Colonic mucosa (tissue), 4 donors: ENCODE measurements at regions not wholly inside any gene's neighbourhood (a gene's known extent, or its start where the extent isn't known, plus 50 kb on each side); places are given as distances from the start of the nearest gene placed in this dataset.

Experiments used
- DNase-seq: peaks from one replicate; pipeline ENCODE4 v3.0.0-alpha.2; 2020
- H3K27ac ChIP-seq: fragments of 200-600 bp; one replicate; pipeline ENCODE4 v1.8.0; 2021
- H3K27me3 ChIP-seq: fragments of 200-600 bp; one replicate; pipeline ENCODE4 v1.8.0; 2021
- H3K36me3 ChIP-seq: fragments of 200-600 bp; one replicate; pipeline ENCODE4 v1.8.0; 2021
- H3K4me1 ChIP-seq: fragments of 200-600 bp; one replicate; pipeline ENCODE4 v1.8.0; 2021; ENCODE audit warnings: mild to moderate bottlenecking
- H3K4me3 ChIP-seq: fragments of 200-600 bp; one replicate; pipeline ENCODE4 v1.8.0; 2021
- H3K9ac ChIP-seq, 2 donors: one replicate each; pipeline ENCODE4 v1.7.0; 2013; ENCODE audit warnings: control low read depth in 2 of 2, low read depth in 2 of 2, low read length in 2 of 2
- H3K9me3 ChIP-seq: fragments of 200-600 bp; one replicate; pipeline ENCODE4 v1.8.0; 2021
- intact Hi-C: fragments of 100-400 bp; cut with DNase I; formaldehyde crosslinking; loops from one replicate; pipeline ENCODE4 v1.14.1; 2022
- TF ChIP-seq, protein P1 (sequence below): fragments of 200-600 bp; IDR thresholded peaks from one replicate; pipeline ENCODE4 v1.8.0; 2022; ENCODE audit warnings: antibody characterized with exemption, mild to moderate bottlenecking
- donor health status: healthy.
- donor health status: DM: no; HTN: no; CAD: no.
- donor health status: DM: no; HTN: no; CAD: no.

DNA sequence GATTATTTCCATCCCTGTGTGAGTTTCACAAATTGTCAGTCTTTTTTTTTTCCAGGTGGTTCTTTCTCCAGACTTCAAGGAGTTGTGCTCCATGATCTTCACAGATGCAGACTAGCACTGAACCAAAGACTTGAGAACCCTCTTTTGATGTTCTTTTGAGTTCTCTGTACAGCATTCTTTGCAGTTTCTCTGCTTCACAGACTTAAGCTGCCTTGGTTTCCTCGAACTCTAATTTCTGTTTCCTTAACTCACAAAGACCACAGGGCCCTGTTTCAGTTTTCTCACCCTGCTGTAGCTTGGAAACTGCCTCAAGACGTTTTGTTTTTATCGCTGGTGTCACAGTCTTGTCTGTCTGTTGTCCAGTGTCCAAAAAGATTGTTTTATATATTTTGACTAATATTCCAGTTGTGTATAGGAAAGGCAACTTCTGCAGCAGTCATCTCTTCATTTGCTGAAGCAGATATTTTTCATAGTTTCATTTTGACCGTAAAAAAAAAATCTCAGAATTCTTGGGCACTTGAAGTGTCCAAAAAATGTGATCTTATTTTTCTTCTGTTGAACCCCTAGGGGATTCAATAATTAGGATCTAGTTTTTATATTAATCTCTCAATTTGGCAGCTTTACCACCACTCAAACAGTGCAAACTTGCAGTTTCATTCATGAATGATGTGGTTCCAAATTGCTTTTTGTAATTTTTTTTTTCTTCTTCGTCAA, 97.0 kb upstream of the MC4R start:
- DNase-seq: no peak

DNA sequence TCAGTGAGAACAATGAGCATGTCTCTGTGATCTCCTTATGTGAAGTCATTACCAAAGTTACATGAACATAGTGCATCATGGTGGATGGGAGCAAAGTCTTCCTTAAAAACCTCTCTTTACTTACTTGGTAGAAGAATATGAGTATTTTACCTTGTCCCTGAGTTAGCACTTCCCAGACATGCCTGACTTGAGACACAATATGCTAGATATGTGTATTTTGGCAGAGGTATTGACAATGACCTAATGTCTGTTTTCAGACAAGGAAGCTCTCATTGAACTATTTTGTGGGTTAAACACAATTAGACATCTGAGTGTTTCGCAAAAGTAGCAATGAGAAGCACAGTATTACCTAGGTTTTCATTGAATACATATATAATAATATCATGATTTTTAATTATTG, 99.1 kb upstream of the MC4R start:
- TF ChIP-seq, protein P1, sequence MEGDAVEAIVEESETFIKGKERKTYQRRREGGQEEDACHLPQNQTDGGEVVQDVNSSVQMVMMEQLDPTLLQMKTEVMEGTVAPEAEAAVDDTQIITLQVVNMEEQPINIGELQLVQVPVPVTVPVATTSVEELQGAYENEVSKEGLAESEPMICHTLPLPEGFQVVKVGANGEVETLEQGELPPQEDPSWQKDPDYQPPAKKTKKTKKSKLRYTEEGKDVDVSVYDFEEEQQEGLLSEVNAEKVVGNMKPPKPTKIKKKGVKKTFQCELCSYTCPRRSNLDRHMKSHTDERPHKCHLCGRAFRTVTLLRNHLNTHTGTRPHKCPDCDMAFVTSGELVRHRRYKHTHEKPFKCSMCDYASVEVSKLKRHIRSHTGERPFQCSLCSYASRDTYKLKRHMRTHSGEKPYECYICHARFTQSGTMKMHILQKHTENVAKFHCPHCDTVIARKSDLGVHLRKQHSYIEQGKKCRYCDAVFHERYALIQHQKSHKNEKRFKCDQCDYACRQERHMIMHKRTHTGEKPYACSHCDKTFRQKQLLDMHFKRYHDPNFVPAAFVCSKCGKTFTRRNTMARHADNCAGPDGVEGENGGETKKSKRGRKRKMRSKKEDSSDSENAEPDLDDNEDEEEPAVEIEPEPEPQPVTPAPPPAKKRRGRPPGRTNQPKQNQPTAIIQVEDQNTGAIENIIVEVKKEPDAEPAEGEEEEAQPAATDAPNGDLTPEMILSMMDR: no peak
- Histone ChIP-seq H3K4me1 (no peaks in the 10 kb centered on the region), H3K9ac (no peak overlapping the region), H3K4me3 (no peak overlapping the region), H3K27ac (no peak overlapping the region), H3K9me3 (no peaks in the 10 kb centered on the region), H3K27me3 (no peaks in the 10 kb centered on the region), H3K36me3 (no peaks in the 10 kb centered on the region)
- intact Hi-C loops: no loop called here
- no peak for DNase-seq

More for the DNA sequence above, 97.0 kb upstream of the MC4R start:
- Histone ChIP-seq H3K36me3 (no peaks in the 10 kb centered on the region), H3K4me1 (no peaks in the 10 kb centered on the region), H3K4me3 (no peak overlapping the region), H3K9me3 (no peaks in the 10 kb centered on the region), H3K27ac (no peak overlapping the region), H3K9ac (no peak overlapping the region), H3K27me3 (no peaks in the 10 kb centered on the region)
- intact Hi-C loops: no loop called here
- TF ChIP-seq, protein P1: no peak

DNA sequence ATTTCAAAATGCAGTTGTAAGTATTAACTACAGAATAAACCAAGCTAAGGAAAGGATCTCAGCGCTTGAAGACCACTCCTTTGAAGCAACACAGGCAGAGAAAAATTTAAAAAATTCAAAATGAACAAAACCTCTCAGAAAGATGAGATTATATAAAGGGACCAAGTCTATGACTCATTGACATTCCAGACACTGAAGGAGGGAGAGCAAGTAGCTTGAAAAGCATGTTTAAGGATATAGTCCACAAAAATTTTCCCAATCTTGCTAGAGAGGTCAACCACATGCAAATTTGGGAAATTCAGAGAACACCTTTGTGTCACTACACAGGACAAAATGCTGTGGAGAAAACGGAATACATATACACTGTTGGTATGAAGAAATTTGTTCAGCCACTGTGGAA, 112.6 kb upstream of the MC4R start:
- Histone ChIP-seq H3K4me1 (no peaks in the 10 kb centered on the region), H3K27me3 (no peaks in the 10 kb centered on the region), H3K27ac (no peak overlapping the region), H3K36me3 (no peaks in the 10 kb centered on the region), H3K4me3 (no peak overlapping the region), H3K9me3 (no peaks in the 10 kb centered on the region), H3K9ac (no peak overlapping the region)
- DNase-seq: no peak
- intact Hi-C loops: no loop called here
- TF ChIP-seq, protein P1: no peak

DNA sequence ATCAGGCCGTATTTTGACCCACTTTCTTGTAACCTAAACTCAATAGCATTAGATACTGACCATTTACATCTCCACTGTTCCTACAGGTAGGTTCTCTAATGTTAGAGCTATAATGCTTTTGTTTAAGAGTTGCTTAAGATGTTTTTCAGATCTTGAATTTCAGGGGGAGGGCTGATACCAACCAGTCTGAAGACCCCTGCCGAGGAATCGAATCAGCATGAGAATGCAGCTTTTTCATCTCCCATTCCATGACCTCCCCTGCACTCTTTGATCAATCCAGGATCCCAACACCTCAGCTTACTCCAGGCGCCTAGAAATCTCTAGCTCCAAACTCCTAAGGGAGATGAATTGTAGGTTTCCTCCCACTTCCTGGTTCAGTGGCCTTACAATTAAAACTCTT, 120.5 kb upstream of the MC4R start:
- no peaks in the 10 kb centered on the region for H3K36me3 ChIP-seq
- no peak overlapping the region for H3K4me3 ChIP-seq
- H3K27me3 ChIP-seq: no peaks in the 10 kb centered on the region
- H3K27ac ChIP-seq: no peak overlapping the region
- intact Hi-C loops: no loop called here
- H3K9me3 ChIP-seq: no peaks in the 10 kb centered on the region
- DNase-seq: no peak
- no peak overlapping the region for H3K9ac ChIP-seq
- TF ChIP-seq, protein P1: no peak
- no peaks in the 10 kb centered on the region for H3K4me1 ChIP-seq

DNA sequence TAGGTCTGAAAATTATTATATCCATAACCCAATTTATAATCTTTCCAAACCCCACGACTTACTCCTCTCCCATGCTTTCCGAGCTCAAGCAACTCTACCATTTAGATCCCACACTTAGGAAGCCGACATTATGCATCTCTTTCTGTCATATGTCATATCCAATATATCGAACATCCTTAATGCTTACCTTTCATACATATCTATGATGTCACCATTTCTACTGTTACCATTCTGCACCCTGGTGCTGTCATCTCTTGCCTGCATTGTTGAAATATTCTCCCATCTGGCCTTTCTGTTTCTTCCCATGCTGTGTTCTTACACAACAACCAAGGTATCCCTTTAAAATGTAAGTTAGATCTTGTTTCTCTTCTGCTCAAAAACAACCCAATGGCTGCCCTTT, 127.1 kb upstream of the MC4R start:
- no peak overlapping the region for H3K9ac ChIP-seq
- H3K9me3 ChIP-seq: no peaks in the 10 kb centered on the region
- H3K4me3 ChIP-seq: no peak overlapping the region
- TF ChIP-seq, protein P1: no peak
- no peaks in the 10 kb centered on the region for H3K4me1 ChIP-seq
- intact Hi-C loops: no loop called here
- H3K36me3 ChIP-seq: no peaks in the 10 kb centered on the region
- no peak for DNase-seq
- H3K27ac ChIP-seq: no peak overlapping the region
- H3K27me3 ChIP-seq: no peaks in the 10 kb centered on the region
